HG02870 (cell line): ENCODE measurements at regions not wholly inside any gene's neighbourhood (a gene's known extent, or its start where the extent isn't known, plus 50 kb on each side); places are given as distances from the start of the nearest gene placed in this dataset.

Experiments
- ATAC-seq: cut with Tn5 transposase; IDR thresholded peaks from one replicate; pipeline ENCODE4 v1.9.1; 2021; ENCODE audit warnings: mild to moderate bottlenecking, moderate library complexity; ENCODE audit not compliant: unreplicated experiment

DNA sequence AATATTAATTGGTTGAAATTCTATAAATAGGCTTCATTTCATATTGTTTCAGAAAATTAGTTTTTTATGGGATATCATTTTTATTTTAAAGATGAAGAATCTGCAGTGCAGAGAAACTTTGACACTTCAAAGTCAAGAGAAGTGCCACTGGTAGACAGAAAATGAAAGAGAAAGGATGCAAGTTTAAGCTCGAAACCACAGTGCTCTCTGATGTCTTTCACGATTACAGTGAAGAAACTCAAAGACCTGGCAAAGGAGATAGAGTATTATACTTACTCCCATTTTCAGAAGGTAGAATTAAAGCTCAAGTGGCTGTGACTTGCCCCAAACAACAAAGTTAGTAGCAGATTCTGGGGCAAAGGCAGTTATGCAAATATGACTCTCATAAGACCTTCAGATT lies 745.4 kb downstream of the TECRL start:
- no peak for ATAC-seq

DNA sequence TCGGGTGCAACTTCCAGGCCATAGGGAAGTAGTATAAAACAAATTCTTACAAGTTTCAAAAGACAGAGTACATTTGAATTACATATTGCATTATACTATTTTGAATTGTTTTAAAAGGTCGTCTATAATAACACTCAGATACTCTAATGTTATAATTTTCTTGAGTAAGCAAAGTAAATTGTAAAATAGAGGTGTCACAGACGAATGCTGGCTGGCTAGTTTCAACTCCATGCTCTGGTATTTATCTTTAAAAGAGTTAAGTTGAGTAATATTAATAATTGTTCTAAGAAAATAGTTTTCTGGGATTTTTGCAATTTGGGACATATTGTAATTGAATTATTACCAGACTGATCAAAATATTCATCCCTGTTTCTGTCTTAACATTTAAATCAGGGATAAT lies 764.9 kb downstream of the TECRL start:
- ATAC-seq = no peak

DNA sequence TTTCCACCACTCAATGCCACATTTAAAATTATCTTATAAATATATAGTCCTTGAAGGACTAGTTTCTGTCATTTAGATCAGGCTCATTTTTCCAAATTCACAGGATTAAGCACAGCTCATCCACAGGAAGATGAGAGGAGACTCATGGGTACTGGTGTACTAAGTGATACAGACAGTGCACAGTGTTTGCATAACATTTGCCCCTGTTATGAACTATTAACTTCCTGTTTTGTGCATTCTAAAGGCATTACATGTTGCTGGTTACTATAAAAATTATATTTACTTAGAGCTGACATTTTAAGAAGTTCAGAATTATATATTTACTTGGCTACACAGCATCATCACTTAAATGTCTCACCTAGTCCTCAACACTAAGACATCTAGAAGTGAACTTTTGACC lies 772.0 kb downstream of the TECRL start:
- ATAC-seq = no peak

DNA sequence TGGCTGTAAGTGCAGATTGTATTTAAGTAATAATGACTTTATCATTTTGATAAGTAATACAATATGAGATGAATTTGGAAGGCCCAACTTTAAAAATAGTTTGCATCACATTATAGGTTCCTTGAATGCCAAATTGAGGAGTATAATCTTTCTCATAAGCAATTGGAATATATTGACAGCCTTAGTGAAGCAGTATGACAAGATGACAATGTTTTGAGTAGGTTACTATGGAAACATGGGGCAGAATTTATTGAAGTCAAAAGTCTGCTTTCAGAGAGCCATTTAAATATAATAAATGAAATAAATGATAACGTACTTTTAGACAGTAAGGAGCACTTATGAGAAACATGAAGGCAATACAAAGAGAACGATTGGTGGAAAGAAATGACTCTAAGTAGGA lies 776.4 kb downstream of the TECRL start:
- ATAC-seq = no peak

DNA sequence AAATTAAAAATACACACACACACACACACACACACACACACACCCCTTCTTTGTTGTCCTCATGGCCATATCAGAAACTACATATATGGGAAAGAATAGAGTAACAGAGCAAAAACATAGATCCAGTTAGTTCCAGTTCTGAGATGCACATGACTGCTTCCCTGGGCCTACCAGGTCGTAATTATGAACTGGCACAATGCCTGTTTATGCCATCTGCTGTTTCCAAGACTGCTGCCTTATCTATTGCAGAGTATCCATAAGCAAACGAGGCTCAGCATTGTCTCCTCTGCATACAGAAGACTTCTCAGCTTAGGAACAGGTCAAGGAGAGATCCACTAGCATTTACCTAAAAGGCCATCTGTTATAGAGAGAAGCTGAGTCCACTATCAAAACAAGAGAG lies 789.0 kb downstream of the TECRL start:
- ATAC-seq = no peak

DNA sequence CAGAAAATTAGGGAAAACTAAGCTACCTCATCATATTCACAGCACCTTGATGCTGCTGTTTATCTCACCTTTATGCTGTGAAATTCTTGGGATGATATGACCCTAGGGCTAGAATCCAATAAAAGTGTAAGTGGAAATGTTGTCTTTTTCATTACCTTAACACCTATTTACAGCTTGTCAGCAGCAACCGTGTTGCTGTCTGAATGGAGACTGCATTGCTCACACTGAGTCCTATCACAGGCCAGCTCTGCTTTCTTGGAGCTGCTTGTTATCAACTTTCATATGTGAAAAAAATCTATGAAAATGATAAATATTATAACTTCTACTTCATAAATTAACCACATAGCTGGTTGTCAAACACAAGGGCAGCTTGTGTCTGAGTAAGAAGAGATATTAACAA lies 789.5 kb downstream of the TECRL start:
- ATAC-seq = no peak

DNA sequence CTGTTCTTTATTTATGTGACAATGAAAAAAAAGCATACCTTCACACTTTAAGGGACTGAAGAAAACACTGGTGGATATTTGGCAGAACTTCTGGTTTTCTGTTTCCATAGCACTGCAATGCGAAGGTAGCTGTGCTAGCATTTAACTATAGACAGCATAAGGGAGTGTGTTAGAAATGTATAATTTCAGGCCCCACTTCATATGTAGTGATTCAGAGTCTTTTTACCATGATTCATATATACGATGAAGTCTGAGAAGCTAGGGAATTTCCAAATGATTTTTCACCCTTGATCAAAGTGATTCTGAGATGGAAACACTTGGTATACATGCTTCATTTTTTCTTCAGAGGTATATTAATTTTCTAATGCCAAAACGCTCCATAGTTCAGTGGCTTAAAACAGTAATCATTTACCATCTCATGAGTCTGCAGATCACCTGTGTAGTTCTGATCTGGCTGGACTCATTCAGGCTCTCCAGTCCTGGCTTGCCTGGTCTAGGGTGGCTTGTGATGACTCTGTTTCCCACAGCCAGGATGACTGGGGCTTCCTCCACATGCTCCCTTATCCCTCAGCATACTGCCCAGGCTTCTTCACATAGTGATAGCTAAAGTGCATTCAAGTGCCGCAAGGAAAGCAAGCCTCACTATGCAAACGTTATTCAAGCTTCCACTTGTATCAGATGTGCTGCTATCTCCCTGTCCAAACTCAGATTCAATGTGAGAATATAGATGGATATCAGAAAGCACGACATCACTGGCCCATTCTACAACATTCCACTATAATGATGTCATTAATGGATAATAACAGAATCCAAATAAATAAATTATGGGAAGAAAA lies 790.1 kb downstream of the TECRL start:
- ATAC-seq = no peak

DNA sequence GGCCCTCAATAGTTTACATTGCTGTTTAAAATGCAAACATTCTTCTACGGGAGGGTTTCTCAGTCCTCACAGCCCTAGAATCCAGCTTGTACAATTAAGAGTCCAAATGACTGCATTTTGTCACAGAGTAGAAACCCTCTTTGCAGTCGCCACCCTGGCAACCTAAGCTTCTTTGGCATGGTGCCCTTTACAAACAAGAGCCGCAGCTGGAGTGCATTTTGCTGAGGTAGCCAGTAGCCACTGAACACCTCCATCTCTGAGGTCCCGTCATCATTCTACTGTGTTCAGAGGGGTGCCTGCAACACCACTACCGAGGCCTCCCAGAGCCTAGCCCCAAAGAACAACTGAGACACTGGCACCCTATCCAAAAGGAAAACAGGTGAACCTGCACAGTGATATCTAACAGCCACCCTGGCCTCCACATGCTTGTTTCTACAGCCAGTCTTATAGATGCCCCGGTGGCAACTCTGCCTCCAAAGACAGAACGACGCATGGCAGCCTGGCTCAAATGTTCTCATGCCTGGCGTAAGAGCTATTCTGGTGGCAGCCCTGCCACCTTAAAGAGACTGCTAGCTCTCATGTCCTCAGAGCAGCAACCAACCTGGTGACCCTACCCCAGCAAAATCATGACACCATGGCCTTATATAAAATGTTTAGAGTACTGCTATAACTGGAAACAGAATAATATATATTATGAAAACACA lies 801.9 kb downstream of the TECRL start:
- no peak for ATAC-seq

DNA sequence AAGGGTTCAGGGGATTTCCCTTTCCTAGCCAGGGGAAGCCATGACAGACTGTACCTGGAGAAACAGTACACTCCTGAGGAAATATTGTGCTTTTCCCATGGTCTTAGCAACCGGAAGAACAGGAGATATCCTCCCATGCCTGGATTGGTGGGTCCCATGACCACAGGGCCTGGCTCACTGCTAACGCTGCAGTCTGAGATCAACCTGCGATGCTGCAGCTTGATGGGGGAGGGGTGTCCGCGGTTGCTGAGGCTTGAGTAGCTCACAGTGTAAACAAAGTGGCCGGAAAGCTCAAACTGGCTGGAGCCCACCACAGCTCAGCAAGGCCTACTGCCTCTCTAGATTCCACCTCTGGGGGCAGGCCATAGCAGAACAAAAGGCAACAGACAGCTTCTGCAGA lies 819.5 kb downstream of the TECRL start:
- ATAC-seq = no peak

DNA sequence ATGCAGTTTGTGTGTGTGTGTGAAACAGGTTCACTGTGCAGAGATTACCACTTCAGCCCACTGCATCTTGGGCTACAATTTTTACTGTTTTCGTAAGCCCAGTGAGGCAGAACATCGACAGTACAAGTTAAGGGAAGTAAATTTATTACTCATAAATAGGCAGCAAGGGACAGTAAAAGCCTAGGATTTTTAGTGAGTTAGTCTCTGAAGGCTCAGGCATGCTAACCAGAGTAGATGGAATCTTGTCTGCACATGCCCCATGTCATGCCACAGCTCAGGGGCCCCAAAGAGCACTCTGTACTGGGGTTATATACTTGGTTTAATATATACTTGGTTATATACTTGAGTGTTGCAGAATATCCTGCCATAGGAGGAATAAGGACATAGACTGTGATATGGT lies 825.7 kb downstream of the TECRL start:
- ATAC-seq = no peak

DNA sequence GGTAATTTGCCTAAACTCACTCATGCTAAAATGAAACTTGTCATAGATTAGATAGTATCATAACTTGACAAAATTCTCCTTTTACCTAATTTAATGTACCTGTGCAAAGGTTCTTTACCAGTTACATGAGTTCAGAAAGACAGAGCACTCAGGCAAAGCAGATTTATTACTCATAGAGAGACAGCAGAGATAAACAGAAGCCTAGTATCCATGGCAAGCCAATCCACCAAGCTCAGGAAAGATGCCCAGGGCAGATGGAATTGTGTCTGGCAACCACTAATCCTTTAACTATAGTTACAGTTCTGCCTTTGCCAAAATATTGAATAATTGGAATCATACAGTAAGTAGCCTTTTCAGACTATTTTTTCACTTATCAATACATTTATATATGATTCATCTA lies 826.2 kb downstream of the TECRL start:
- ATAC-seq = no peak

DNA sequence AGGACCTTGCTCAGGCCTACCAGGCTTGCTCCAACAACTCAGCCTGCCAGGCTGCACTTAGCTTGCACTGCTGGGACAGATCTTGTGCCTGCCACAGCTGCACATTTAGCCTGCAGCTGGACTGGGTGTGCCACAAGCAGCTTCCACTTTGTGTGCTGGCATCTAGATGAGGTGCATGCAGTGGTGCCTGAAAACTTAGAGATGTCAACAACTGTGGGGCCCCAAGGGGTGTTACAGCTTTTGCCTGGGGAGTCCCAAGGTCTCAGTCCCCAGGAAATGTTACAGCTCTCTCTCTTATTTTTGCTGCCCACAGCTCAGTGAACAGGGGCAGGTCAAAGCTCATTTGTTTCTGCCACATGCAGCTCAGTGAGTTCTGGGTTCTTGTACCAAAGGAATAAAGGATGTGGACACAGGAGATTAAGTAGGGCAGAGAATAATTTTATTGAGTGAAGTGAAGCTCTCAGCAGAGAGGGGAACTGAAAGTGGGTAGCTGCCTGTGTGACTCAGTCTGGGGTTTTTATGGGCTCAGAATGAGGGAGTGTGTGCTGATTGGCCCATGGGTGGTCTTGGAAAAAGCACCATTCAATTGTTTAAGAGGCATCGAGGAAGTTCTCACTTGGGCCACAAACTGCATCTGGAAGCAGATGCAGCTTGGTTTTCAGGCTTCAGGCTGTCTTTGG lies 828.3 kb downstream of the TECRL start:
- ATAC-seq = peak; percentile 83

DNA sequence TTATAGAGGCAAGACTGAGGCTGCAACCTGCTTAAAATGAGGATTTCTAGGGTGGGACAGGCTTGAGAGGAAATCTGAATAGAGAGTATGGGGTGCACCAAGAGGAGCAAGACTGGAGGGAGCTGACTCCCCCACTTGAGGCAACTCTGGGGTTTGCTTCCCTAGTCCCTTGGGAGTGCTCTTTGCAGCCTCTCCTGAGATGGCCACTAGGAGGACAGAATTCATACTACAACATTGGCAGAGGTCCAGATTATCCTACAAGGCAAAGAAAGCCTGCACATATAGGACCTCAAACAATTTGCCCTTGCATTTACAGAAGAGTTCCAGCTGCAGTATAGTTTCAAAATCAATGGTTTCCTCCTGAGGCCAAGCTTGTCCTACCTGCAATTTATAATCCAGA lies 830.9 kb downstream of the TECRL start:
- no peak for ATAC-seq

DNA sequence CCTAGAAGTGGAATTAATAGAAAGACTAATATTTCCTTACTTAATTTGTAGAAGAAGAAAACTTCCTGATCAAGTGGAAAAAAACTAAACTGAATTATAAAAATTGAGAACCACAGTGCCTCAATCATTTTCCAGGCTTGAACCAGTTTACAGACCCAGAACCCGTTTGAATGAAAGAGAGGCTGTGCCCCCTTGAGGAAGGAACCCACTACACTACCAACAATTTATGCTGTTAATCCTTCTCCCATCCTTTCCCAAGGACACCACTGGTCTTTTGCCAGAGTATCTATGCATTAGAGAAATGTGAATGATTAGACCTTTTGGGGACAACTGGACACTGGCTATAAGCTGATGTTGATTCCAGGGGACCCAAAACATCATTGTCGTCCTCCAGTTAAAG lies 842.6 kb downstream of the TECRL start:
- ATAC-seq = no peak

DNA sequence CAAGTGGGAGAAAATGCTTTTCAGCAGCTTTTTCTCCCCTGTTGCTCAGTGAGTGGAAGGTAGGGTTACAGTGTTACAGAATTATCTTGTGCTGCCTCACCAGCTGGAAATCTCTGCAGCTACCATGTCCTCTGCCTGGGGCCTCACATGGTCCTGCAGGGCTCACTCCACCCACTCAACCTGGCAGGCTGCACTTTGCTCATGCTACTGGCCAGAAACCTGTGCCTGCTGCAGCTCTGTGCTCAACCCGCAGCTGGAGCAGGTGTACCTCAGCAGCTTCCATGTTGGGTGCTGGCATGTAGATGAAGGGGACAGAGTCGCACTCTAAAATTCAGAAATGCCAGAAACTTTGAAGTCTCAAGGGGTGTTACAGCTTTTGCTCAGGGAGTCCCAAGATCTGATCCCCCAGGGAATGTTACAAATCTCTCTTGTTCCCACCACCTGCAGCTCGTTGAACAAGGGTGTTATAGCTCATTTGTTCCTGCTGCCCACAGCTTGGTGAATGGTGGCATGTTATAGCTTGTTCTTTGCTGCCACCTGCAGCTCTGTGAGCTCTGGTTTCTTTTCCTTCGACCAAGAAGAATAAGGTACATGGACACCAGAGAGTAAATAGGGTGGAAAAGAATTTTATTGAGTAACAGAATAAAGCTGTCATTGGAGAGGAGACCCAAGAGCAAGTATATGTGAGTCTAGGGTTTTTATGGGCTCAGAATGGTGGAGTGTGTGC lies 845.8 kb downstream of the TECRL start:
- ATAC-seq = no peak

DNA sequence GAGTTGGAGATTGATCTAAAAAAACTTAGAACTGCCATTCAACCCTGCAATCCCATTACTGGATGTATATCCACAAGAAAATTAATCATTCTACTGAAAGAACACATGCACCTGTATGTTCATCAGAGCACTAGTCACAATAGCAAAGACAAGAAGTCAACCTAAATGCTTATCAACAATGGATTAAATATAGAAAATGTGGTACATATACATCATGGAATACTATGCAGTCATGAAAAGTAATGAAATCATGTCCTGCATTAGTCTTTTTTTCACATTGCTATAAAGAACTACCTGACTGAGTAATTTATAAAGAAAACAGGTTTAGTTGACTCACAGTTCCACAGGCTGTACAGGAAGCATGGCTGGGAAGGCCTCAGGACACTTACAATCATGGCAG lies 850.5 kb downstream of the TECRL start:
- ATAC-seq = no peak

DNA sequence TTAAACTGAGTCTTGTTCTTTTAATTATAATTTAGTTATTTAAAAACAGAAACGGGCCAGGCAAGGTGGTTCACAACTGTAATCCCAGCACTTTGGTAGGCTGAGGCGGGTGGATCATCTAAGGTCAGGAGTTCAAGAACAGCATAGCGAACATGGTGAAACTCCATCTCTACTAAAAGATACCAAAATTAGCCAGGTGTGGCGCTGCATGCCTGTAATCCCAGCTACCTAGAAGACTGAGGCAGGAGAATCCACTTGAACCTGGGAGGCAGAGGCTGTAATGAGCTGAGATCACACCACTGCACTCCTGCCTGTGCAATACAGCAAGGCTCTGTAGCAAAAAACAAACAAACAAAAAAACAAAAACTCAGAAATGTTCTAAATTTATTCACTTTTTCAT lies 852.9 kb downstream of the TECRL start:
- no peak for ATAC-seq

DNA sequence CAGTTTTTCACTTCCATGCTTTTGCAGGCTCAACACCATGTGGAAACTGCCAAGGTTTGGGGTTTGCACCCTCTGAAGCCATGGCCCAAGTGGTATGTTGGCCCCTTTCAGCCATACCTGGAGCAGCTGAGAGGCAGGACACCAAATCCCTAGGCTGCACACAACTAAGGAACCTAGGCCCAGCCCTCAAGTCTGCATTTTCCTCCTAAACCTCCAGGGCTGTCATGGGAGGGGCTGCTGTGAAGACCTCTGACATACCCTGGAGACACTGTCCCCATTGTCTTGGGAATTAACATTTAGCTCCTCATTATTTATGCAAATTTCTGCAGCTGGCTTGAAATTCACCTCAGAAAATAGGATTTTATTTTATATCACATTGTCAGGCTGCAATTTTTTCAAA lies 856.1 kb downstream of the TECRL start:
- no peak for ATAC-seq

DNA sequence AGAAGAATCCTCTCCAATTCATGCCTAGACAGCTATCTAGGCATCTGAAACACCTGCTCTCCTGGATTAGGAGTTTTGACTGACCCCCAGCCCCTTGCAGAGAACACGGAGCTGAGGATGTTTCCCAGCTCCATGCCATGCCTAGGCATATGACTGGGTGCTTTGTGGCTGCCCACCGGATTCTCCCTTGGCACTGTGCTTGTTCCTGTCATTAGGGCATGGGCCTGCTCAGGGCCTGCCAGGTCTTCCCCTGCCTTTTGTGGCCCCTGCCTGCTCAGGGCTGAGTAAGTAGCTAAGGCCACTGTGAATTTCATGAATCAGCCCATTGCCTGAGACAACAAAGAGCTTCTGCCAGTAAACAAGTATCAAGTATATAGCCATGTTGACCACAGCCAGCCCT lies 867.4 kb downstream of the TECRL start:
- no peak for ATAC-seq

DNA sequence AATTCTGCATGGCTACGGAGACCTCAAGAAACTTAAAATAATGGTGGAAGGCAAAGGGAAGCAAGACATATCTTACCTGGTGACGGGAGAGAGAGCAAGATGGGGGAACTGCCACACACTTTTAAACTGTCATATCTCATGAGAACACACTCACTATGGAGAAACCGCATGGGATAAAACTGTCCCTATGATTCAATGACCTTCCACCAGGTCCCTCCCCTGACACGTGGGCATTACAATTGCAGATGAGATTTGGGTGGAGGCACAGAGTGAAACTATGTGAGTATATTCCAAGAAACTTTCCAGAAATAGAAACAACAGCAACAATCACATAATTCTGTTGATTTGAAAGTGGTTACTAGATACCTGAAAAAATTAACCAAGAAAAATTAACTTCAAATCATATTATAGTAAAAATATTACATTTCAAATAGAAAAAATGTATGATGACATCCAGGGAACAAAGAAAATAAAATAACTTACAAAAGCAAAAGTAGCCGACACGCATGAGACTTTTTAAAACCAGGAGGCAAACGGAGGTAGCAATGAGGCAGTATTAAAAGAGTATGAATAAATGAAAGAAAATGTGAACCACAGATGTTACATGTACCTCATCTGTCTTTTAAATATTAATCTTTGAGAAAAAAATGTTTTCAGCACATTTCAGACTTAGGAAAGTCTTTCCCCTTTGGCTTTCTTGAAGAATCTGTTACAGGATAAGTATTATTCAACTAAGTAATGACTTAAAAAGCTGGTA lies 879.5 kb downstream of the TECRL start:
- no peak for ATAC-seq
